Breast epithelium (tissue), 4 donors: ENCODE measurements at regions not wholly inside any gene's neighbourhood (a gene's known extent, or its start where the extent isn't known, plus 50 kb on each side); places are given as distances from the start of the nearest gene placed in this dataset.
"Not testable (repeated sequence)": the region's sequence is repeated elsewhere in the genome, so short reads cannot be mapped to it uniquely, and the experiment has no call there.

ENCODE experiments used
- DNase-seq, 2 donors: peaks; one replicate each; pipeline ENCODE4 v3.0.0-alpha.2; 2019; ENCODE audit warnings: low spot score in 2 of 2
- H3K27ac ChIP-seq, 2 donors: fragments of 200-600 bp; sonication (generic) in 1 of 2; one replicate each; pipeline ENCODE4 v1.5.1; 2016 to 2019; ENCODE audit warnings: mild to moderate bottlenecking in 1 of 2
- H3K27me3 ChIP-seq, 2 donors: fragments of 200-600 bp; sonication (generic) in 1 of 2; one replicate each; pipeline versions ENCODE4 v1.5.1 to v1.6.0; 2017 to 2019; ENCODE audit warnings: control low read depth in 1 of 2, mild to moderate bottlenecking in 1 of 2
- H3K36me3 ChIP-seq: fragments of 200-600 bp; one replicate; pipeline ENCODE4 v1.5.1; 2019
- H3K4me1 ChIP-seq, 2 donors: fragments of 200-600 bp; sonication (generic); one replicate each; pipeline ENCODE4 v1.5.1; 2016 to 2019; ENCODE audit warnings: control low read depth in 1 of 2
- H3K4me3 ChIP-seq, 3 donors: fragments of 200-600 bp; sonication (generic); 1 replicate in 2 of 3; 2 replicates in 1 of 3; pipeline ENCODE4 v1.5.1; 2016 to 2019; ENCODE audit warnings: mild to moderate bottlenecking in 3 of 3, moderate library complexity in 2 of 3
- H3K9me3 ChIP-seq, 2 donors: fragments of 200-600 bp; sonication (generic) in 1 of 2; one replicate each; pipeline ENCODE4 v1.5.1; 2016 to 2019; ENCODE audit warnings: control low read depth in 1 of 2
- POLR2A ChIP-seq: fragments of 450-650 bp; IDR thresholded peaks from one replicate; pipeline ENCODE4 v1.6.1; 2016; ENCODE audit warnings: antibody characterized with exemption, mild to moderate bottlenecking, moderate library complexity
- POLR2AphosphoS5 ChIP-seq, 3 donors: sonication (generic); formaldehyde crosslinking; IDR thresholded peaks; one replicate each; pipeline ENCODE4 v1.6.1; 2017; ENCODE audit warnings: antibody characterized with exemption in 3 of 3
- intact Hi-C: fragments of 100-400 bp; cut with DNase I; formaldehyde crosslinking; loops from one replicate; pipeline ENCODE4 v1.15.1; 2023; ENCODE audit warnings: low total_unique reads
- TF ChIP-seq, protein P1 (sequence below), 3 donors: fragments of 450-650 bp; IDR thresholded peaks; one replicate each; pipeline ENCODE4 v1.5.1; 2016 to 2017; ENCODE audit warnings: antibody characterized with exemption in 3 of 3, mild to moderate bottlenecking in 3 of 3, moderate library complexity in 3 of 3

DNA sequence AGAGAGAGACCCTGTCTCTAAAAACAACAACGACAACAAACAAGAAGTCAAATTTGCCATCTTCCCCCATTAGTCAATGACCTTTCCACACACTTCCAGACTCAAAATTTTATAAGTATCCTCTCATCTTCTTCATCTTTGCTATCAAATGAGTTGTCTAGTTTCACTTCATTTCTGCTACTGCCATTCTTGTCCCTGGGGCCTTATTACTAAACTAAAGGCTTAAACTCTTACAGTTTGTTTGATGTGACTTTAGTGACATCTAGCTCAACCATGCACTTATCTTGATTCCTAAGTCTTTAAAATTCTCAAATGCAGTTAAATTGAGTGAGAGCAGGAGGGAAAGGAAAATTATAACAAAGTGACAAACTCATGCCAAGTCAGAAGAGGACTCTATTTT, 271.8 kb upstream of the GK2 start:
- H3K27ac ChIP-seq: no peak overlapping the region
- no peak for TF ChIP-seq POLR2A
- TF ChIP-seq, protein P1, sequence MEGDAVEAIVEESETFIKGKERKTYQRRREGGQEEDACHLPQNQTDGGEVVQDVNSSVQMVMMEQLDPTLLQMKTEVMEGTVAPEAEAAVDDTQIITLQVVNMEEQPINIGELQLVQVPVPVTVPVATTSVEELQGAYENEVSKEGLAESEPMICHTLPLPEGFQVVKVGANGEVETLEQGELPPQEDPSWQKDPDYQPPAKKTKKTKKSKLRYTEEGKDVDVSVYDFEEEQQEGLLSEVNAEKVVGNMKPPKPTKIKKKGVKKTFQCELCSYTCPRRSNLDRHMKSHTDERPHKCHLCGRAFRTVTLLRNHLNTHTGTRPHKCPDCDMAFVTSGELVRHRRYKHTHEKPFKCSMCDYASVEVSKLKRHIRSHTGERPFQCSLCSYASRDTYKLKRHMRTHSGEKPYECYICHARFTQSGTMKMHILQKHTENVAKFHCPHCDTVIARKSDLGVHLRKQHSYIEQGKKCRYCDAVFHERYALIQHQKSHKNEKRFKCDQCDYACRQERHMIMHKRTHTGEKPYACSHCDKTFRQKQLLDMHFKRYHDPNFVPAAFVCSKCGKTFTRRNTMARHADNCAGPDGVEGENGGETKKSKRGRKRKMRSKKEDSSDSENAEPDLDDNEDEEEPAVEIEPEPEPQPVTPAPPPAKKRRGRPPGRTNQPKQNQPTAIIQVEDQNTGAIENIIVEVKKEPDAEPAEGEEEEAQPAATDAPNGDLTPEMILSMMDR (IDR thresholded peaks at IDR 0.05): no peak
- no peak for DNase-seq
- no peaks in the 10 kb centered on the region for H3K27me3 ChIP-seq
- H3K9me3 ChIP-seq: no peaks in the 10 kb centered on the region
- no peaks in the 10 kb centered on the region for H3K4me1 ChIP-seq
- no peaks in the 10 kb centered on the region for H3K36me3 ChIP-seq
- intact Hi-C loops: no loop called here
- H3K4me3 ChIP-seq: no peak overlapping the region

DNA sequence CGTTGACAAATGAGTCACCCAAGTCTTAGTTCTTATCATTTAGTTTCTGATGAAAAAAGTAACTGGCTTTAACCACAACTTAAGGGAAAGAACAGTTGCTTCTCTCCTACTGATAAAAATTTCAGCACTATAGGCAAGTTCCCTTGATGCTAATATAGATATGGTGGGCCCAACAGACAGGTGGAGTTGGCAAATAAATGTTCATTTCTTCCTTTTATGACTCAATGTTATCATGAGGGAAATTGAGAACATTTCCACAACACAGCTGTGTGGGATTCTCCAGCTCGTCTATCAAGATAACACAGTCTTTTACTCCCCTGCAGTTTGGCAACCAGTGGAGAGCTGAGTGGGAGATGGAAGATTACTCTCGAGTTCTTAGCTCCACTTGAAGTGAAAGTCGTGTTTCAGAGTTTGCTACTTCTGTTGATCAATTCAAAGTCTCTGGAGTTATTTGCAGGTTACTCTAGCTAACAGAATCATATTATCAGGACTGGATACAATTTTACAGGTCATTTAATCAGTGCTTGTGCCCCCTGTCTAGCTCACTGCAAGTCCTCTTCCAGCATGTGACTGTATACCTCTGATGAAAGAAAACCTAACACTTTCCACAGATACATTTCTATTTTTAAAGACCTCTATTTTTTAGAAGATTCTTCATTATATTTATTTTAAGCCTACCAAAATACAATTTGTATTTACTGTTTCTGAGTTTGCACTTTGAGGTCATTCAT, 270.6 kb upstream of the GK2 start:
- intact Hi-C loops: no loop called here
- Histone ChIP-seq H3K9me3 (no peaks in the 10 kb centered on the region), H3K4me3 (no peak overlapping the region), H3K4me1 (no peaks in the 10 kb centered on the region), H3K27me3 (no peaks in the 10 kb centered on the region), H3K36me3 (no peaks in the 10 kb centered on the region), H3K27ac (no peak overlapping the region)
- no peak for DNase-seq
- TF ChIP-seq, protein P1 (IDR thresholded peaks at IDR 0.05): no peak
- no peak for TF ChIP-seq POLR2A
- no peak for TF ChIP-seq POLR2AphosphoS5 (IDR thresholded peaks at IDR 0.05)

DNA sequence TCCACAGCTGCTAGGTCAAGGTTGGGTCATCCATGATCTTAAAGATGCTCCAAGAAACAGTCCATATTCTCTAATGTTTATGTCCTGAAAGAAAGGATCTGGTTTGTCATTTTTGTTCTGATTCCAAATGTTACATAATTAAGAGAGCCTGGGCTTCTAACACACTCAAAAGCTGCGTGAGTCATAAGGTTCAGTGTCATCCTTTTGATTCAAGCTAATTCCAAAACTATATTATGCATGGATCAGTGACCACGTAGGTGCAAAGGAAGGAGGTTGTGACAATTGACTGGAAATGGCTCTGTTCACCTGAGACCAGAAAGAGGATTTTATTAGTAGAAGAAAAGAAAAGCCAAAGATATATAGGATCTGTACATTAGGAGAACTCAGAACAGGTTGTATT, 268.7 kb upstream of the GK2 start:
- no peaks in the 10 kb centered on the region for H3K4me1 ChIP-seq
- intact Hi-C loops: no loop called here
- H3K4me3 ChIP-seq: no peak overlapping the region
- H3K9me3 ChIP-seq: no peaks in the 10 kb centered on the region
- DNase-seq: no peak
- no peaks in the 10 kb centered on the region for H3K27me3 ChIP-seq
- no peak overlapping the region for H3K27ac ChIP-seq
- no peaks in the 10 kb centered on the region for H3K36me3 ChIP-seq
- TF ChIP-seq, protein P1 (IDR thresholded peaks at IDR 0.05): no peak
- TF ChIP-seq POLR2A (no peak), POLR2AphosphoS5 (IDR thresholded peaks at IDR 0.05) (no peak)

DNA sequence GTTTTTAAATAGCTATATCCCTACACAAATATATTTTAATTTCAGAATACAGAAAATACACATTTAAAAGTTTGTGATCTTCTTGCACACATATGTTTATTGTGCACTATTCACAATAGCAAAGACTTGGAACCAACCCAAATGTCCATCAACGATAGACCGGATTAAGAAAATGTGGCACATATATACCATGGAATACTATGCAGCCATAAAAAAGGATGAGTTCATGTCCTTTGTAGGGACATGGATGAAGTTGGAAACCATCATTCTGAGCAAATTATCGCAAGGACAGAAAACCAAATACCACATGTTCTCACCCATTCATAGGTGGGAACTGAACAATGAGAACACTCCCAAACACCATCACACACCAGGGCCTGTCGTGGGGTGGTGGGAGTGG, 266.9 kb upstream of the GK2 start:
- H3K27ac ChIP-seq, H3K4me1 ChIP-seq, intact Hi-C loops, H3K27me3 ChIP-seq, H3K4me3 ChIP-seq, H3K9me3 ChIP-seq, H3K36me3 ChIP-seq, DNase-seq: not testable (repeated sequence)

DNA sequence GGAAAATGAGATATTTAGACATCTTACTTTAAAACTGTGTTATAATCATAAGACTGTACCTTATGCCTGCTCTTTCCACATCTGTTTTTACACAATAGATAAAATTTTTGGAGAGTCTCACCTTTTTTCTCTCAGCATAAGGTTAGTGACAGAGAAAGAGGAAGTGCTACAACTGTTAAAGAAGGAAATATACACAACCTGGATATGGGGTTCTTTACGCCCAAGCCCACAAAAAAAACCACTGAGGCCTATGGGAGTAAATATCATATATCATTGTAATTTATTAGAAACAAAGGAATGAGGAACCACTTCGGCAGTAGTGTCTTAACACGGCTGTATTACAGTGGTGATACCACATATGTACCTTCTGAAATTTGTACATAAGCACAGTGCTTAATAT, 265.9 kb upstream of the GK2 start:
- H3K27ac ChIP-seq: no peak overlapping the region
- TF ChIP-seq, protein P1 (IDR thresholded peaks at IDR 0.05): no peak
- TF ChIP-seq POLR2AphosphoS5 (IDR thresholded peaks at IDR 0.05) (no peak), POLR2A (no peak)
- H3K4me3 ChIP-seq: no peak overlapping the region
- no peaks in the 10 kb centered on the region for H3K27me3 ChIP-seq
- no peaks in the 10 kb centered on the region for H3K36me3 ChIP-seq
- no peaks in the 10 kb centered on the region for H3K4me1 ChIP-seq
- DNase-seq: no peak
- intact Hi-C loops: no loop called here
- H3K9me3 ChIP-seq: peaks cover 0 to 7% of the 10 kb centered on the region in 2 donors

DNA sequence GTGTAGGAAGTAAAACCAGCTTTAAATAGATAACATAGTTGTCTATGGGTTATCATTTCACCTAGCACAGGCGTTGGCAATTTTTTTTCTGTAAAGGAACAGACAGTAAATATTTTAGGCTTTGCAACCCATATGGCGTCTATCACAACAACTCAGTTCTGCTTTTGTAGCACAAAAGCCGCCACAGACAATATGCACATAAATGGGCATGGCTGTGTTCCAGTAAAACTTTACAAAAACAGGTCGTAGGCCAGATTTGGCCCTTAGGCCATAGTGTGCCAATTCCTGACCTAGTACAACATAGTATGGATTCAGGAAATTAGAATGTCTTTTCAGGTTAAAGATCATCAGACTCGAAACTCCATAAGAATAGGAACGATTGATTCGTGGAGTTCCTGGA, 265.3 kb upstream of the GK2 start:
- no peak overlapping the region for H3K4me3 ChIP-seq
- TF ChIP-seq, protein P1 (IDR thresholded peaks at IDR 0.05): no peak
- TF ChIP-seq POLR2AphosphoS5 (IDR thresholded peaks at IDR 0.05) (no peak), POLR2A (no peak)
- H3K27ac ChIP-seq: no peak overlapping the region
- no peaks in the 10 kb centered on the region for H3K27me3 ChIP-seq
- intact Hi-C loops: no loop called here
- H3K36me3 ChIP-seq: no peaks in the 10 kb centered on the region
- H3K9me3 ChIP-seq: peaks cover 0 to 10% of the 10 kb centered on the region in 2 donors
- no peak for DNase-seq
- no peaks in the 10 kb centered on the region for H3K4me1 ChIP-seq
